ENCODE measurements at regions not wholly inside any gene's neighbourhood (a gene's known extent, or its start where the extent isn't known, plus 50 kb on each side); places are given as distances from the start of the nearest gene placed in this dataset.

DNA sequence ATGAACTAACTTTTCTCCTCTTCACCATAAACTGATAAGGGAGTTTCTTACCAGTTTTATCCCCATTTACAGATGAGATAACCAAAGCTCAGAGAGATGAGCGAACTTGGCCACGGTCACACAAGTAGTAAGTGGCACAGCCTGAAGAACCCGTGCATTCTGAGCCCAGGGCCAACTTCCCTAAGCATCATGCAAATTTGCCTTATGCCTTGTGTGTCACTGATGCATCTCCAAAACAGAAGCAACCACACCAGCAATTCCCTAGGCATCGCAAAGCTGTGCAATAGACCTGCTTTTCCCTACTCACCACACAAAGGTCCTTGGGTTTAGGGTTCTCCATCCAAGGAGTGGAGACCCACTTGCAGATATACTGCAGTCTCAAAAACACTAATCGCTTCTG lies 304.5 kb upstream of the KAZN start:
- DNase-seq (ENCODE audit: extremely low read depth in 1 of 2, low read depth in 1 of 2), result no peak

GRCh38 chr1:14294860-14295536 lies 303.5 kb upstream of the KAZN start:
- no peak for DNase-seq (ENCODE audit: extremely low read depth in 1 of 2, low read depth in 1 of 2)

DNA sequence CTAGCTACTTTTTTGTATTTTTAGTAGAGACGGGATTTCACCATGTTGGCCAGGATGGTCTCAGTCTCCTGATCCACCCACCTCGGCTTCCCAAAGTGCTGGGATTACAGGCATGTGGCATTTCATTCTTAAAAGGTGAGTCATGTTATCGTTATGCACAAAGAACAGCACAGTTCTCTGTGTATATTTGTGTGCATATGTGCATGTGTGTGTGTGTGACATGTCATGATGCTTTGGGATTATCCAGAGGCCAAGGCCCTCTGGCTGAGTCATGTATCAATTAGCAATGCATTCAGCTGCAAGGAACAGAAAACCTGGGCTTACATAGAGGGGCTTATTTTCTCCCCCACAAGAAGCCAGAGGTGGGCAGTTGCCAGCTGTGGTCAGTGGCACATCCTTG lies 301.7 kb upstream of the KAZN start:
- DNase-seq (ENCODE audit: extremely low read depth in 1 of 2, low read depth in 1 of 2), result no peak

DNA sequence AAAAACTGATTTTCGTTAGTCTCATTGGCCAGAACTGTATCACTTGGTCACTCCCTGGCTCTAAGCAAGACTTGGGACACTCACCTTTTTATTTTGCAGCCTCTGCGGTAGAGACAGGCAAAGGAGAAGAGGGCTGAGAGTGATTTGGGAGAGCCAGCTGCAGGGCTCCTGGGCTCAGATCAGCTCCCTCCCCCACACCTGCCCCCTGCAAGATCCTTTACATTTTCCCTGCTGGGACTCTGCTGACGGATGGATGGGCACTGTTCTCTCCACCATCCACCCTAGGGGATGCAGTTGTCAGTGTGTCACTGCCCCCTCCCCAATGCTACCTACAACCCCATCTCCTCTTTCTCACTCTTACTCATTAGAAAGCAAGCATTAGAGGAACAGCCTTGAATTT lies 301.1 kb upstream of the KAZN start:
- no peak for DNase-seq (ENCODE audit: extremely low read depth in 1 of 2, low read depth in 1 of 2)

GRCh38 chr1:14298806-14299205 lies 299.7 kb upstream of the KAZN start:
- DNase-seq (ENCODE audit: extremely low read depth in 1 of 2, low read depth in 1 of 2), result no peak

GRCh38 chr1:14300991-14301703 lies 297.3 kb upstream of the KAZN start:
- no peak for DNase-seq (ENCODE audit: extremely low read depth in 1 of 2, low read depth in 1 of 2)

- no peak for DNase-seq (ENCODE audit: extremely low read depth in 1 of 2, low read depth in 1 of 2)
These were observed 296.8 kb upstream of the KAZN start for GRCh38 chr1:14301704-14302024.

- DNase-seq (ENCODE audit: extremely low read depth in 1 of 2, low read depth in 1 of 2), result no peak
These were observed 296.5 kb upstream of the KAZN start for GRCh38 chr1:14302025-14302424.

GRCh38 chr1:14303011-14303410 lies 295.5 kb upstream of the KAZN start:
- no peak for DNase-seq (ENCODE audit: extremely low read depth in 1 of 2, low read depth in 1 of 2)

DNA sequence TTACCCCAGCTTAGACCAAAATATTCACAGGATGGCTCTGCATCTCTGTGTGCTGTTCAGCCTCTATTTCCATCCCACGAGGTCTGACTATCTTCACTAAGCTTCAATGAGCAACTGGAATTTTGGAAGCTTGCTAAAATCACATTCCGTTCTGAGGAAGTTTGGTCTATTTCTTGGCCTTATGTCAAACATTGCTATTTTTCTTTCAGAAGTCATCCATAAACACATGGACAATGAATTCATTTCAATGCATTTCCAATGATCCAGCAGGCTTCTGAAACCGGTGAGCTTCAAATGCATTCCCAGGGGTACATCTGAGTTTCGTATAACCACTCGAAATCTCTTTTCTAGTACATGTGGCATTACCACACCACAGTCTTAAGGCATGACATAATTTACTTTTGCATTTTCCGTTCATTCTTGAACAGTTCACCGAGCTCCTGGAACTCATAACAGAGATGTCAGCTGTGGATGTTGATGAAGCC lies 294.1 kb upstream of the KAZN start:
- no peak for DNase-seq (ENCODE audit: extremely low read depth in 1 of 2, low read depth in 1 of 2)

DNA sequence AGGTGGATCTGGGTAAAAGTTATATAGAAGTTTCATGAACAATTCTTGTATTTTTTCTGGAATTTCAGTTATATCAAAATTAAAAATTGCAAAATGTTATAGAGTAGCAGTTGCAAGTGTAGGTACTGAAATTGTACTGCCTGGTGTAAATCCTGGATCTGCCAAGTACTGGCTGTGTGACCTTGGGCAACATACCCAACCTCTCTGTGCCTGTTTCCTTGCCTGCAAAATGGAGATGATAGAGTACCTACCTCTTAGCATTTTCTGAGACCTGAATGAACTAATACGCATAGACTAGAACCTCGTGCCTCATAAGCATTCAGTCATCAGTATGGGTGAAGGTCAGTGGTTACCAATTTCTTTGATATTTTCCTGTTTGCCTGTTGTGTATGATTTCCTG lies 290.0 kb upstream of the KAZN start:
- no peak for DNase-seq (ENCODE audit: extremely low read depth in 1 of 2, low read depth in 1 of 2)

- no peak for DNase-seq (ENCODE audit: extremely low read depth in 1 of 2, low read depth in 1 of 2)
These were observed 288.5 kb upstream of the KAZN start for GRCh38 chr1:14309984-14310383.

DNA sequence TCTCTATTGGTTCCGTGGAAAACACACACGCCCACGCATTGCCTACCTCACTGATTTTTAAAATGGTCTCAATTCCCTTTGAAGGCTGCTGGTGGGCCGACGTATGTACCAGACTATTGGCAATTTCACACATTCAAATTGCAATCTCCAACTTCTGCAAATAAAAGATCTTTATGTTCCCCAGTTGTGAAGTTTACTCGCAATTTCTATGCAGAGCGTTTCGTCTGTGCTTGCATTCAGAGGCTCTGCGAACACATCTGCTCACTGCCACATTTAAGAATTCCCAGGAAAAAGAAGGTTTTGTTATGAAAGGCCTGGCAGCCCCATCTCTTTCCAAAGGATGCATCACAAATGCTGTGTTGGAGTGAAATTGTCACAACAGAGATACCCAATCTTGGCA lies 288.0 kb upstream of the KAZN start:
- no peak for DNase-seq (ENCODE audit: extremely low read depth in 1 of 2, low read depth in 1 of 2)

DNA sequence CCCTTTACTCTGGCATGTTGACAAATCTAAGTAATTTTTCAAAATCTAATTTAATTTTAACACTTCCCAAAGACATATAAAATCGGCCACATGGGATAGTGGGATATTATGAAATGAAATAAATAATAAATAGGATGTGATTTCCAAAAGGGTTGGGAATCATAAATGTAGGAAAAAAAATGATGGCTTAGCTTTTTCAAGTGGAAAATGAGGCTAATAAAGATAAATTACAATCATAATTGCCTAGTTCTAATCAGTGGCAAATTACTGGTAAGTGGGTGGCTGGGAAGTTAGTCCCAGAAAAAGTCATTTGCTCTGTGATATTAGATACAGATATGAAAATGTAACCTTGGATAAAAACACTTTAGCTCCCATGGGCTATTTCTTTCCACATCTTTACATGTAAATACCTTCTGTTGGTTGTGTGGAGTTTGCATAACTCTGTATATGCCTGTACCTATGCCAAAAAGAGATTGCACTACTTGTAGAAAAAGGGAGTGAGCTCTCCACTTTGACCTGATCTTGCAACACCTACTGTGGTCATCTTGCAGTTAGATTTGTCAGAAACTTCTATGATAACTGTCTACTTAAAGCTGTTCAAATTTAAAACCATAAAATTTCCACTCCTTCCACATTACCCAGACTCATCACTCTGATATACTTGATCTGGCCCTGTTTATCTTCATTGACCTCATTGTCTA lies 284.6 kb upstream of the KAZN start:
- no peak for DNase-seq (ENCODE audit: extremely low read depth in 1 of 2, low read depth in 1 of 2)

- DNase-seq (ENCODE audit: extremely low read depth in 1 of 2, low read depth in 1 of 2), result no peak
These were observed 279.7 kb upstream of the KAZN start for GRCh38 chr1:14318830-14319229.

- no peak for DNase-seq (ENCODE audit: extremely low read depth in 1 of 2, low read depth in 1 of 2)
These were observed 278.0 kb upstream of the KAZN start for GRCh38 chr1:14320518-14320917.

DNA sequence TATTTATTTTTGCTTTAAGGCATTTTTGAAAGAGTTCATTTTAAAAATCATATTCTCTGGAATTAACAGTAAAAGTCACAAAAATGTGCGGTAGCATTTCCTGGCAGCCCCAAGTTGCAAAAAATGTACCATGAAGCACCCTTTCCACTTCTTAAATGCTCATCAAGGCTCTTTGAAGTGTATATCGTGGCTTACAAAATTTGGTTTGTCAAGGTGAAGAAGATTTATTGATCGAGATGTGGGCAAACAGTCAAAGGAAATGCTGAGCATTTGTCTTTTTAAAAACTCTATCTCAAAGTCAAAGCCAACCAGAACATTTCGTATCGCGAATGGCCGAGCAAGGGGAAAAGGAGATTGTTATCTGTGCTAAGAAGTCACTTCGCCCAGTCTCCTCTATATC lies 277.5 kb upstream of the KAZN start:
- no peak for DNase-seq (ENCODE audit: extremely low read depth in 1 of 2, low read depth in 1 of 2)

DNA sequence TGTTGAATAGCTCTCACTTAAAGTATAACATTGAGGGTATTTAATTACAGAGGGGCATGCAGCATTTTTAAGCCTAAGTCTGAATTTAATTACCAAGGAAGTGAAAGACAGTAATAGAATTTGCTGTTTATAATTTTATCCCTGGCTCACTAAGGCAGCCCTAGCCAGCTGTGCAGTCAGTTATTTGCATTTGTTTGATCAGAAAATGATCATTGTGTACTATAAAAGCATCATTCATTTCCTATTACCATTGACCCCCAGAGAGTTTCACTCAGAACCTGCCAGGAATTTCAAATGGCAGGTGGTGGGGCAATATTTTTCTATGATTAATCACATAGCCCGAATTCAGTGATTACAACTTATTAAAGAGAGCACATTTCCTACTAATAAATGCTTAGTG lies 277.1 kb upstream of the KAZN start:
- no peak for DNase-seq (ENCODE audit: extremely low read depth in 1 of 2, low read depth in 1 of 2)

- no peak for DNase-seq (ENCODE audit: extremely low read depth in 1 of 2, low read depth in 1 of 2)
These were observed 274.8 kb upstream of the KAZN start for GRCh38 chr1:14323568-14324247.

DNA sequence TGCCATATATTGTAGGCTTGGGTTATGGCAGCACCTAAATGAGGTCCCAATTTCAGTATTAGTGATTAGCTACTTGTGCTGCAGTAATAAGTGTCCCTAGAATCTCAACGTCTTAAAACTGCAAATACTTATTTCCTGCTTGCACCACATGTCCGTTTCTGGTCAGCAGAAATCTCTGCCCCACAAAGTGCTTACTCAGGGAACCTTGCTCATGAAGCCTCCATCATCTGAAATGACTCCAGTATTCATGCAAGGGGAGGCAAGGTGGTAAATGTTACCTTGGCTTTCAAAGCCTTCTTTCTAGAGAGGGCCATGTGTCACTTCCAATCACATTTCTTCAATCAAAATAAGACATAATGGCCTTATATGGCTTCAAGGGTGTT lies 274.2 kb upstream of the KAZN start:
- DNase-seq (ENCODE audit: extremely low read depth in 1 of 2, low read depth in 1 of 2), result no peak

DNA sequence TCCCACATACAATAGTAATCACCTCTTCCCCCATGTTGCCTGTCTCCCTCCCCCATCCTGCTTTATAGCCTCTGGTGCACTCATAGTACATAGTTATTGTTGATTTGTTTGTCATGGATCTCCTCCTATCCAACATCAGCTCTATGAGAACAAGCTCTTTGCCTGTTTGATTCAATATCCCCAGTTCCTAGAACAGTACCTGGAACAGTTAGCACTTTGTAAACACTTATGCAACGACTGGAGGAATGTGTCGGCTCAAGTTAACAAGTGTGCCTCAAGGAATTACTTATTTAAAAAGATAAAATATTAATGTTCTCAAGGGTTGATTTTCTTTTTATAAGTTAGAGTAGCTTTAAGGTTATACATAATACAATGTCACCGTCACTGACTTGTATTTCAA lies 271.6 kb upstream of the KAZN start:
- DNase-seq (ENCODE audit: extremely low read depth in 1 of 2, low read depth in 1 of 2), result no peak

DNA sequence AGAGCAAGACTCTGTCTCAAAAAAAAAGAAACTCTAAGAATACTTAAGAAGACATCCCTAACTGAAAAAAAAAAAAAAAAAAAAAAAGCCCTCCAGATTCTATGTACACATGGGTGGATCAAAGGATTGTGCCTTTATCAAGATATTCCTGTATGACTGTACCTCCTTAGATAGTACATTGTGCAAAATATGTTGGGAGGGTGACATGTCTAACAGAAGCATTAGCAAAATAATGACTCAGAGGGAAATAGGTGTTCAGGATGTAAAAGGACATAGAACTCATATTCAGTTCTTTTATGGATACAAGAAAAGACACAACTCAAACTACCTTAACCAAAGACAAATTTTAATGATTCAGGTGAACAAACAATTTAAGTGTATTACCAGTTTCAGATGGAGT lies 269.8 kb upstream of the KAZN start:
- DNase-seq (ENCODE audit: extremely low read depth in 1 of 2, low read depth in 1 of 2), result no peak

Measured in activated CD8-positive, alpha-beta memory T cell treated with anti-CD3 and anti-CD28 coated beads for 1 hour (primary cell).